KOPT-K1 (cell line): ENCODE measurements at regions not wholly inside any gene's neighbourhood (a gene's known extent, or its start where the extent isn't known, plus 50 kb on each side); places are given as distances from the start of the nearest gene placed in this dataset.

ENCODE experiments used
- H3K27ac ChIP-seq: fragments of 200-600 bp; sonication (generic); 2 replicates; pipeline ENCODE4 v1.5.1; 2016; ENCODE audit warnings: antibody characterized with exemption, mild to moderate bottlenecking, low read depth, low read length; ENCODE audit not compliant: poor library complexity, severe bottlenecking
- H3K36me3 ChIP-seq: fragments of 200-600 bp; sonication (generic); 2 replicates; pipeline ENCODE4 v1.5.1; 2017; ENCODE audit warnings: antibody characterized with exemption, mild to moderate bottlenecking, low read length, moderate library complexity; ENCODE audit not compliant: insufficient read depth
- H3K9me3 ChIP-seq: fragments of 200-600 bp; sonication (generic); 2 replicates; pipeline ENCODE4 v1.5.1; 2017; ENCODE audit warnings: antibody characterized with exemption, low read length, mild to moderate bottlenecking; ENCODE audit not compliant: insufficient read depth, poor library complexity, severe bottlenecking

DNA sequence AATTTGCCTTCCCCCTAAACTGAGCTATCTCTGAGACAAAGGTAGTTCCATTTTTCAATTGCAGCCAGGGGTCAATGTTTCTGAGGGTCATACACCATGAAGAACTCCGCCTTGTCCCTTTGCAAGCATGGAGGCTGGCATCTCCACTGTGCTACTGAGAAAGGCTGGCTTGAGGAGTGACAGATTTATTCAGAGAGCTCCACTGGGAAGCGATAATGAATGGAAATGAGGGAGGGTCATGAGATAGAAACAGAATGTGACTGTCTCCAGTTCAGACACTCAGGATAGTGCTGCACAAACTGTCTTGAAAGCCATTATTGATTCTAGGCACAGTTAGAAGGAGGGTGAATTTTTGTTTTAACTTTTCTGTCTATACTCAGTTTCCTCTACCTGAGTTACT, 197.5 kb downstream of the ZNF326 start:
- H3K36me3 ChIP-seq, result no peaks in the 10 kb centered on the region
- H3K27ac ChIP-seq, result no peak overlapping the region

DNA sequence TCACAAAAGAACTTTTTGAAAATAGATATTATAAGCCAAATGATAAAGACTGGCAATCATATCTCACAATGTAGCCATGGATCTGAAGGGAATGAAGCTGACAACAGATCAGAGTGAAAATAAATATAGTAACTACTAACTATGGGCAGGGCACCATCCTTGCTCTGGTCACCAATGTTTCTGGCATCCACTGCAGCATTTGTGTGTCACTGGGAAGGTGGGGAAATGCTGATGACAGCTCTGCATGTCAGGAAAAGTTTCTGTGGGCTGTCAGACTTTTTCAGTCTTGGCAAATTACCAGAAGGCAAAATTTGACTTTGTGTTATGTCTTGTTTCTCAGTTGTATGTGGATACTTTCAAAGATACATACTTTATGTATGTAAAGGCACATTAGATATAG, 195.6 kb downstream of the ZNF326 start:
- H3K27ac ChIP-seq, result no peak overlapping the region
- no peaks in the 10 kb centered on the region for H3K9me3 ChIP-seq
- no peaks in the 10 kb centered on the region for H3K36me3 ChIP-seq

More for the DNA sequence above, 197.5 kb downstream of the ZNF326 start:
- no peaks in the 10 kb centered on the region for H3K9me3 ChIP-seq

DNA sequence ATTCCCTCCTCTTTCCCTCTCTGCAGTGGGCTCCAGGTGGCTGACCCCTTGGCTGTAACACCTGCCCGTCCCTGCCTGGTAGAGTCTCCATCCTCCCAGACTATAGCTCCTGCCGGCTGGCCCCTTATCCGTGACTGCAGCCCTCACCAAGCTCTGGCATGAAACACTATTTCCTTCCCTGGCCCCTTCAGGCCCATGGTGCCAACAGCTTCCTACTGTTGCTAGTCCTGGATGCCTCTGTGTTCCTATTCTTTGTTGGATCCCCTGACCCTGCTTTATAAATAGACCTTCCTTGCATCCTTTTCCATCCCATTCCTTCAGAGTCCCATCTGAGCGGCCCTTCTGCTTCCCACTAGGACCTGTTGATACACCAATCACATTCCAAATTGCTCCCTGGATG, 195.0 kb downstream of the ZNF326 start:
- H3K27ac ChIP-seq, result no peak overlapping the region
- H3K36me3 ChIP-seq, result no peaks in the 10 kb centered on the region
- no peaks in the 10 kb centered on the region for H3K9me3 ChIP-seq

DNA sequence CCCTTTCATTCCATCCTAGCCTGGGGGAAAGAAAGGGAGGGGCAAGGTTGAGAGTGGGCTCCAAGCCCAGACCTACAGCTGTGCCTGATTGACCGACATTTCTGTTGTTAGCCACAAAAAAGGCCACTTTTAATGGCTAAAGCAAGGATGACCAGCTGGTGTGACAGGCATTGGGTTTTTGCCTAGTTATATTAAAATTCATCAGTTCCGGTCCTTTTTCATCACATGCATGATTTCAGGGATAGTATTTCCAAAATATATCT, 192.3 kb downstream of the ZNF326 start:
- Histone ChIP-seq H3K9me3 (no peaks in the 10 kb centered on the region), H3K27ac (no peak overlapping the region), H3K36me3 (no peaks in the 10 kb centered on the region)

DNA sequence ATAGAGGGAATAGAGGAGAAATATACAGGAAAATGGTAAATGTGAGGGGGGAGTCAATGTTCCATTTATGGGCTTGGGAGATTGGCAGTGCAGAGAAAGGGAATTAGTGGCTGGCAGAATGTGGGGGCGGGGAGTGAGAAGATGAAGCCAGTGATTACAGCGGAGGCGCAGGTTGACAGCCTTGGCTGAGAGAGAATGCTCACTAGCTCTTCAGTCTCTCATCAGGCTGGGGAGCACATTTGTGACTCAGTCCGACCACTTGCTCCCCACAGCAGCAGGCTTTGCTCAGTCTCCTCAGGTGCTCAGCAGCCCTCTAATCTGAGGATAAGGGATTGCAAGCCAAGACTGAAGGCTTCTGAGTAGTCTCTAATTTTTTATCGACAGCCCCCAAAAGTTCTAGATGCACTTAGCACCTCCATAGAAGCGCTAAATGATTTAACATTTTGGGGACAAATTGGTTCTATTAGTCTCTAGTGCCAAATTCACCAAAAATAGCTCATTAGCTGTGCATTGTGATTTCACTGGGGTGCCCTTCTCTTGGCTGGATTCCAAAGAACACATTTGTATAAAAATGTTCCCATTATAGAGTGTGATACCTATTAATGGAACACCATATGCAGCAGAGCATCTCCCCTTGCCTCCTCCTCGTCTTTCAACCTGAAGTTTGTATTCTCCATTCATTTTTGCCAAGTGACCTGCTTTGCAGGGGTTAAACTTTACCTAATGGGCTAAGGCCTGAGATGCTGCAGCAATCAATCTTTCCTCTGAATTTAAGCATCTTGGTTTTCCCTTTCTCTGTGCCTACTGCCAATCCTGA, 191.8 kb downstream of the ZNF326 start:
- H3K27ac ChIP-seq, result no peak overlapping the region
- H3K36me3 ChIP-seq, result no peaks in the 10 kb centered on the region
- H3K9me3 ChIP-seq, result no peaks in the 10 kb centered on the region

DNA sequence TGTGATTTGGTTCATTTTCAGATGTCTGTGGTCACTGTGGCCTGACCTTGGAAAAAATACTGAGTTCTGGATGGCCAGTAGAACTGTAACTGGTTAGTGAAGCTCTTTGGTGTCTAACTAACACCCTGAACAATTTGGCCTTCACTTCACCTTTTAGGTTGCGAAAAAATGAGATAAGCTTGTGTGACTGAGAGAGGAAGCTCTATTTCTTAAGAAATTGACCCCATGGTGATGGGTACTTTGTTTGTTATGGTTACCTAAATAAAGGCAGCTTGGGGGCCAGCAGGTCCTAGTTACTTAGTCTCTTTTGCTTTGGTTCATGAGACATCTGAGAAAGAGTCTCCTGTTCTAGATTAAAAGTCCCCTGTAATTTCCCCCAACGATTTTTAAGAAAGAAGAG, 181.6 kb downstream of the ZNF326 start:
- H3K9me3 ChIP-seq, result no peaks in the 10 kb centered on the region

DNA sequence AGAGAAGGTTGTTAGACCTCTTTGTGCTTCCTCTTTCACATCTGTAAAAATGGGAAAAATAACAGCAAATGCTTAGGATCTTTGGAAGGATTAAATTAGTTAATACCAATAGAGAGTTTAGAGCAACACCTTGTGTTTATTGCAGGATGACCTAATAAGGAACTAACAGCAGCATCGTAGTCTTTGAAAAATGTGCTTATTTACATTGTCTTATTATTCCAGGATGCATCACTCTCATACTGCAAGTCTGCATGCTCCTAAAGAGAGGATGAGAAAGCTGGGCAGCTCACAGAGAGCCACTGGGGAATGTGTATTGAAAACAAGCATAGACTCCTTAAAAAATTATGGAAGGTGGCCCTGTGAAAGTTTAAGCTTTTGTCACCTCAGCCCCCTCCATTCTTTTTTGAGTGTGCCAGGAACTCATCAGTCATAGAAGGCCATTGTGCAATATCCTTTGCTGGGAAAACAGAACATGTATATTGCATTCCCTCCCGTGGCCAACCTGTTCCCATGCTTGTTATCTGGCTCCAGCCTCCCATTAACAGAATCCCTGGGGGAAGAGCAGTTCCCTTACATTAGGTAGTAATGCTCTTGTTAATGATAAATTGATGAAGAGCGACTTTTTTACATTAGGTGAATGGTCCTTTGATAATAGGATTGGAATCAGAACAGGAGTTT, 180.7 kb downstream of the ZNF326 start:
- no peak overlapping the region for H3K27ac ChIP-seq
- no peaks in the 10 kb centered on the region for H3K9me3 ChIP-seq
- no peaks in the 10 kb centered on the region for H3K36me3 ChIP-seq

More for the DNA sequence above, 181.6 kb downstream of the ZNF326 start:
- H3K36me3 ChIP-seq, result no peaks in the 10 kb centered on the region
- H3K27ac ChIP-seq, result no peak overlapping the region

DNA sequence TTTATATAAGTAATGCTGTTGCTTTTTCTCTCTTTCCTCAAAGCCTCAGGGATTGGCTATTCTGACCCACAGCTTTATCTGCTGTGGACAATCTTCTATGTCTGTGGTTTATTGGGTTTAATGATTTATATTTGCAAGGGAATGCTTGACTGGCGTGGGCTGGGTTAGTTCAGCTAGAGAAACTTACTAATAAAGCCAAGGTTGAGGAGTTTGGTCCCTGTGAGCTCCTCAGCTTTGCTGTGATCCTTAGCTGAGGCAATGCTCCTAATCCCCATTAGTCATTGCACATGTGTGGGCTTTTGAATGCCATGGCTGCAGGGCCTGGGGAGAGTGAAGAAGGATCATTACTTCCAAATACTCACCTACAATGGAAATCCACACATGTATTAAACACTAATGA, 179.3 kb downstream of the ZNF326 start:
- H3K27ac ChIP-seq, result no peak overlapping the region
- no peaks in the 10 kb centered on the region for H3K36me3 ChIP-seq
- H3K9me3 ChIP-seq, result no peaks in the 10 kb centered on the region

DNA sequence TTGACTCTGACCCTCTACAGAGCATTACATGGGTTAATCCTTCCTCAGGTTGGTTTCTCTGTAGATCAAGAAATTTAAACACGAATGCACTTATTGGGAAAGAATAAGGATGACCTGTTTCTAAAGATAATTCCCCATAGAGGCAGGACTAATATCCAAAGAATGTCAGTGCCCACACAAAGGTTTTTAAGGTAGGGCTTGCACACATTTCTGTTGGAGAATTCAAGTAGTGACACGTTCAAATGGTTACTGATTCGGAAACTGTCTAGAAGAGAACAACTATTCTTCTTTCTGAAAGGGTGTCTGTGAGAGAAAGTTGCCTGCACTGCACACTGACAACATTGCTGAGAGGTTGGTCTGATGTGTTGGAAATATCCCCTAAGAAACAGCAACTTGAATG, 167.3 kb downstream of the ZNF326 start:
- Histone ChIP-seq H3K9me3 (no peaks in the 10 kb centered on the region), H3K27ac (no peak overlapping the region), H3K36me3 (no peaks in the 10 kb centered on the region)

DNA sequence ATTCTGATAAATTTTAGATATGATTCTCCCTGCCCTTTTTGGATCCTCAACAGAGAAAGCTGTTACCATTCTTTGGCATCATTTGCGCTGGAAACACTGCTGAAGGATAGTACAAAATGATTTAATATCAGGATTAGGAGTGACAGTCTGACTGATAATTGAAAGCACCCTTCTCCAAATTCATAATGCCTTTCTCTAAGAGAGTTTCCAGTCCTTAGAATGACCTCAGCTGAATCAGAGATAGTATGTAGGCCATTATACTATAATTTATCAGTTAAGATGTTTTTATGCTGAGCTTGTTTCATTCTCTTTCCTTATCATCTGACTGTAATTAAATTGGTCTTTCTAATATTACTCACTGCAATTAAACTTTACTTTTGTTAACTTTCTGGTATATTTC, 166.7 kb downstream of the ZNF326 start:
- Histone ChIP-seq H3K27ac (no peak overlapping the region), H3K9me3 (no peaks in the 10 kb centered on the region), H3K36me3 (no peaks in the 10 kb centered on the region)

DNA sequence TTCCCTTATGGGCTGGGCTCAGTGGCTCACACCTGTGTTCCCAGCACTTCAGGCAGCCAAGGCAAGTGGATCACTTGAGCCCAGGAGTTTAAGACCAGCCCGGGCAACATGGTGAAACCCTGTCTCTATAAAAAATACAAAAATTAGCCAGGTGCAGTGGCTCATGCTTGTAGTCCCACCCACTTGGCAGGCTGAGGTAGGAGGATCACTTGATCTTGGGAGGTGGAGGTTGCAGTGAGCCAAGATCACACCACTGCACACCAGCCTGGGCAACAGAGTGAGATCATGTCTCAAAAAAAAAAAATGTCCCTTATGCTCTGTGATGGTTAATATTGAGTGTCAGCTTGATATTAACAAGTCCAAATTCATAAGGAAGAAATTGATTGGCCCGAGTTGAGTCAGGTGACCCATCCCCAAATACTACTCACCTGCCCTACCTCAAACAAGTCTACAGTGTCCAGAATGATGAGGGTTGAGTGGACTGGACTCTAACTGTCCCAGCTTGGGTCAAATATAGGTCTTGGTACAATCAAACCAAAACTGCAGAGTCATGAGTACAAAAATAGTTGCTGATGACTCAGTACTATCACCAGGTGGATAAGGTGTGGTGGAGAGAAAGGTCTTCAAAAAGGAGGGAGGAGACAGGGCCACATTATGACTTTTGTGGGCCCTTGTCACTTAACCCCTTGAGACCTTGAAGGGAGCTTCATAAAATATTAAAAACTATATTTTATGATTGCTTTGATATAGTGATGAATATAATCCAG, 161.0 kb downstream of the ZNF326 start:
- H3K9me3 ChIP-seq, result no peaks in the 10 kb centered on the region
- no peak overlapping the region for H3K27ac ChIP-seq
- no peaks in the 10 kb centered on the region for H3K36me3 ChIP-seq

DNA sequence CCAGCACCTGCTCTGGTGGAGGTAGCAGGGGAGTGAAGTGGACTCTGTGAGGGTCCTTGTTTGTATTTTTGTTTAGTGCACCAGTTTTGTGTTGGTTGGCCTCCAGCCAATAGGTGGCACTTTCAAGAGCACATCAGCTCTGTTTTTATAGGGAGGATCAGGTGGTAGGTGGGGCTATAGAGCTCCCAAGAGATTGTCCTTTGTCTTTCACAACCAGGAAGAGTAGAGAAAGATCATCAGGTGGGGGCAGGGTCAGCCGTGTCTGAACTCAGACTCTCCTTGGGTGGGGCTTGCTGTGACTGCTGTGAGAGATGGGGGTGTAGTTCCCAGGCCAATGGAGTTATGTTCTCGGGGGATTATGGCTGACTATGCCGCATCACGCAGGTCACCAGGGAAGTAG, 159.8 kb downstream of the ZNF326 start:
- no peaks in the 10 kb centered on the region for H3K9me3 ChIP-seq
- H3K36me3 ChIP-seq, result no peaks in the 10 kb centered on the region
- no peak overlapping the region for H3K27ac ChIP-seq

DNA sequence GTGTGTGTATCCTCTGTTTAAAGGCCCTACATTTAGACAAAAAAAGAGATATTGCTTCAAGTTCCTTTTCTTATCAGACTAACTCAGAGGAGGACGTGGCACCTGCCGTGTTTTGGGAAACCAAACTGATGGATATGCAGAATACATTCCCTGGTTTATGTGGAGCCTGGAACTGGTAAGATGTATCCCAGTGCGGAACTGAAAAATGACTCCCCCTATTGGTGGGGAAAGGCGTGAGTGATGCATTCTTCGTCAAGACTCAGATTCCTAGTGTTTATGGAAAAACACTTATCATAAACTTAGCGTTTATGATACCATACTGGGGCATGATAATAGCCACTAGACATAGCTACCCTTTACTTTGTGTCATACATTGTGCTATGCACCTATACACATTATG, 154.2 kb downstream of the ZNF326 start:
- Histone ChIP-seq H3K9me3 (no peaks in the 10 kb centered on the region), H3K27ac (no peak overlapping the region), H3K36me3 (no peaks in the 10 kb centered on the region)

DNA sequence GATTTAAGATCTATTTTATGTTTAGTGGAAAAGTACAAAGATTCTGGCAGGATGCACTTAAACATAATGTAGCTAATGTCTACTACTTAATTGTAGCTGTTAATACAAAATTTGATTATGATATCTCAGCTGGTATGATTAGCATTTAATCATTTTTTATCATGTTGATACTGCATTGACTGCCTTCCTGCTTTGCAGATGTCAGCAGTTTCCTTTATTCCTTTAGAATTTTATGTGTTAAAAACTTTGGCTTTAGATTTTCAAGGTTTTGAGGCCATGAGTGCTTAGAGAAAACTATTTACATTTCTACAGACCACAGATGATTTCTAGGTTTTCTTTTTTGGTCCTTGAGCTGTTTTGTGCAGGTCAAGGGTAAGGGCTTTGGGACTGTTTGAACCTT, 152.2 kb downstream of the ZNF326 start:
- Histone ChIP-seq H3K36me3 (no peaks in the 10 kb centered on the region), H3K9me3 (no peaks in the 10 kb centered on the region), H3K27ac (no peak overlapping the region)

DNA sequence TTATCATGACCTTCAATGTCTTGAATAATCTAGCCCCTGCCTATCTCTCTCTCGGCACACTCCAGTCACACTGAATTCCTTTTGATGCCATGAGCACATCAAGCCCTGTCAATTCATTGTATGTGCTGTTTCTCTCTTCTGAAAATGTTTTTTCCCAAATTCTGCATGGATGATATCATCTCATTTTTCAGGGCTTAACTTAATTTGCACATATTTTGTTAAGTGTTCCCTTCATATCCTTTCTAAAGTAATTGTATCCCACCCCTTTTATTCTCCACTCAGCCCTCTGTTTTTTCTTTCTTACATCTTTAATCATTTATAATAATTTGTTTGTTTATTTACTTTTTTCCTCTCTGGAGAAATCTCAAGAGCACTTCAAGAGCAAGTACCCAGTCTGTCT, 149.9 kb downstream of the ZNF326 start:
- H3K36me3 ChIP-seq, result no peaks in the 10 kb centered on the region
- no peak overlapping the region for H3K27ac ChIP-seq
- H3K9me3 ChIP-seq, result peaks cover 11% of the 10 kb centered on the region
